ENCODE measurements at regions not wholly inside any gene's neighbourhood (a gene's known extent, or its start where the extent isn't known, plus 50 kb on each side); places are given as distances from the start of the nearest gene placed in this dataset.

GRCh38 chr2:121969766-121970639 lies 214.6 kb downstream of the TSN start:
- no peak for DNase-seq

- DNase-seq = no peak
Measured at GRCh38 chr2:121972203-121972602, 216.8 kb downstream of the TSN start.

DNA sequence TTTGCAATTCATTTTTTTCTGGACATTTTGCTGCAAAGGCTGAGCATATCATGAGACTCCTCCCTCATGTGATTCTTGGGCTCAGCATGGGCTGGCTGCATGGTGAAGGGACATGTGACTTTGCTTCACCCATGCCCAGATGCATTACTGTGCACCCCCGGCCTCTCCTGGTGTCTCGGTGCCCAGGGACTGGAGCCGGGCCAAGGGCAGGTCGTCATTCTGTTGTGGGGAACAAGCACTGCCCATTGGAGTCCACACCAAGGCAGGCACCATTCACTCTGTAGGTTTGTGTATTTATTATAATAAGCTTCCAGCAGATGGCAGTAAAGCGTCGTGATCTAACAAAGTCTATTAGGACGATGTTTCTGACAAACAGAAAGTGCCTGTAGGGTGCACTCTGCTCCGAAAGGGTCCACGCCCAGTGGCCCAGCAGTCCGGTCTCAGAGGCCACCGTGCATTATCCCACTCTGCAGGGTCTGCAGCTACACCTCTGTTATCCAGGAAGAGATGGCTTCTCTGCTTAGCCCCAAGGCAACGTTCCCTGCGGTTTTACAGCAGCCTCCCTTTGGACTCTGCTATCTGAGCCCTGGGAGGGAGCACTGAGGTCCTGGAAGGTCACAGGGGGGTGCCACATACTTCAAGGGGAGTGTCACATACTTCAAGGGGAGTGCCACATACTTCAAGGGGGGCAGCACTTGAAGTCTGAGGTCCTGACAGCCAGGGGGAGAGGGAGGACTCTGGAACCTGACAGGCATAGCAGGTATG lies 219.6 kb downstream of the TSN start:
- peak; percentile 19 for DNase-seq

DNA sequence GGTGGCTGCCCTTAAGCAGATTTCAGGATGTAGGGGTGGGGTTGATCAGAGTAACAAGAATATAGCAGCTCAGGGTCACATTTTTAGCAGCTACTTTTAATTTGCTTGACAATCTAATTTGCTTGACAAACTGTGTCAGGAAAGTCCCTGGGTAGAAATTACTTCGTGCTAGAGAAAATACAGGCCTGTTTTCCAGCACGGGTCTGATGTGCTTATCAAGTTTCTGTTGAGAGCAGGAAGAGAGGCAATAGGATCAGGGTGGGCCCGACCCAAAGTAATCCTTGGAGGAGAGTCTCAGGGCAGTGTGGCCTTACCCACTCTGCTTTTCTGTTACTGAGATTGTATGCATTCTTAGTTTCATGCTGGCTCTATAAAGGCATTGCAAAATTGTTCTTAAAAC lies 221.5 kb downstream of the TSN start:
- DNase-seq = no peak

DNA sequence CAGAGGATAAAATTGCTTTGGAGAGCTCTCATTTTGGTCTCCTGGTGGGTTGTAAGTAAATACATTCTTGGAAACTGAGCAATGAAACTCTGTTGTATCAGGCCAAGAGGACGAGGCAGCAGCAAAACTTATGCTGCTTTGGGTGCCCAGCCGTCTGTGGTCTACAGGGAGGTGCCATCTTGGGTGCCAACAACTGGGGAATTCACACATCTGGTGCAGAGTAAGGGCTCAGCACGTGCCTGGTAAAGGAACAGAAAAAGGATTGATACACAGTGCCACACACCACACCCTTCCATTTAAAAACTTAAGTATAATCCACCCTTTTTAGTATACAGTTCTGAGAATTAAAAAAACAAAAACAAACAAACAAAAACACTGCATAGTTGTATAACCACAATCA lies 221.9 kb downstream of the TSN start:
- DNase-seq = no peak

- DNase-seq = no peak
Measured at GRCh38 chr2:121992700-121993099, 237.2 kb downstream of the TSN start.

GRCh38 chr2:121993682-121994081 lies 238.2 kb downstream of the TSN start:
- DNase-seq = no peak

DNA sequence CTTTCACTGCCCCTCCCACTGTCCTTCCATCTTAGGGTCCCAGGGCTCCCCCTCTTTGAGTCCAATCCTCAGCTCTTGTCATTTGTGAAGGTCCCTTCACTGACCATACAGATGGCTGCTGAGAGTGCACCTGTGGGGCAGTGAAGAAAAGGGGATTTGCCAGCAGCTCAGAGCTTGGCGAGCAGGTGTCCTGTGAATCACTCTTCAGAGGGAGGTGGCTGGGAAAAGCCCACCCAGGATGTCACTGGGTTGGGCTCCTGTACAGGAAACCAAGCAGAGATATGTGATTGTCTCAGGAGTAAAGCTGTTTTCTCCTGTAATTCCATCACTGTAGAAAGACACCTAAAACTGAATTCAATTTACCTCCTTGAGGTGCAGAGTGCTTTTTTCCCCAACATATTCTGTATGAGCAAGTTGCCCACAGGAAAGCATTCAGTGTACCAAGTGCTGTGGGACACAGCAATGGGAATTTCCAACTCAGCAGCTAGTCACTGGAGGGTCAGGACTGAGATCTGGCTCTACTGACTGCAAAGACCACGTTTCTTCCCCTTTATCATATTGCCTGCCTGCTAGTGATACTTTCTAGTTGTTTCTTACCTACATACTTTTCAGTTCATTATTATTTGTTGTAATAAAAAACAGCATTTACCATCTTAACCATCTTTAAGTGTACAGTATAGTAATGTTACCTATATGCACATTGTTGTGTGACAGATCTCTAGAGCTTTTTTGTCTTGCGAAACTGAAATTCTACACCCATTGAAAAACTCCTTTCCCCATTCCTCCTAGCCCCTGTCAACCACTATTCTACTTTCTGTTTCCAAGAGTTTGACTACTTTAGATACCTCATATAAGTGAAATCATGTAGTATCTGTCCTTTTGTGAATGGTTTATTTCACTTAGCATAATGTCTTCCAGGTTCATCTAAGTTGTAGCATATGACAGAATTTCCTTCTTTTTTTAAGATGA lies 239.1 kb downstream of the TSN start:
- no peak for DNase-seq

DNA sequence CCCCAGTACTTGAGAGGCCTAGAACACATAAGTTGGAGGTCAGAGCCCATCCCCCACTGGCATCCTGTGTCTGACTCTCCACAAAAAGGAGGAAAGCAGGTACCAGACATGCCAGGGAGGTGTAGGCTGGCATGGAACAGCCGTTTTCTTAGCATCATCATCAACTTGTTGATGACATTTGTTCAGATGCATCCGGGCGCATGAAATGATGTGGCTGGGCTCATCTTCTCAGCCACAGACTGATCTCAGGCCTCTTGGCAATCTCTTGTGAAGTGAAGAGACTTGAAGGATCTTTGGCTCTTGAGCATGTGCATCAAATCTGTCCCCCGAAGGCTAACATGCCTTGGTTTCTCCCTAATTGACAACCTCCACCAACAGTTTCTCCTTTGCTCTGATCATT lies 243.3 kb downstream of the TSN start:
- DNase-seq = no peak

- DNase-seq = peak; percentile 43
Measured at GRCh38 chr2:121999264-121999663, 243.8 kb downstream of the TSN start.

- DNase-seq = no peak
Measured at GRCh38 chr2:122000556-122001340, 245.3 kb downstream of the TSN start.

- no peak for DNase-seq
Measured at GRCh38 chr2:122001441-122001874, 246.0 kb downstream of the TSN start.

GRCh38 chr2:122003196-122003940 lies 247.9 kb downstream of the TSN start:
- no peak for DNase-seq

- DNase-seq = no peak
Measured at GRCh38 chr2:122007126-122007525, 251.7 kb downstream of the TSN start.

DNA sequence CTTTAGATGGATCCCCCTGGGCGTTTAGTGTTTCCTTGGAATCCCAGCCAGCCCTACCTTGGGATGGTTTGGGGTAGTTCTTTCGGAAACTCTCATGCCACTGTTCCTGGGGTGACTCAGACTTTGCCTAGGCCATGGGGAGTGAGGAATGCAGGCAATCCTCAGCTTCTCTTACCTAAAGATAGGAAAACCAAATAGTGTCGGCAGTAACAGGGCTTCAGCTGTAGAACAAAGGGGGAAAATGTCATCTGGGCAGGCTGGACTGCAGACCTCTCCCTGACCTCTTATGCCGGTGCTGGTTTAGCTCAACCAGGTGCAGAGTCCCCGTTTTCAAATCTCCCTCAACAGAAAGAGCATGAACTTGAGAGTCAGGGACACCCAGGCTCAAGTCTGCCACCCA lies 252.1 kb downstream of the TSN start:
- no peak for DNase-seq

GRCh38 chr2:122009561-122009960 lies 254.1 kb downstream of the TSN start:
- no peak for DNase-seq

GRCh38 chr2:122011493-122012270 lies 256.2 kb downstream of the TSN start:
- DNase-seq = no peak

GRCh38 chr2:122018736-122019135 lies 263.3 kb downstream of the TSN start:
- no peak for DNase-seq

DNA sequence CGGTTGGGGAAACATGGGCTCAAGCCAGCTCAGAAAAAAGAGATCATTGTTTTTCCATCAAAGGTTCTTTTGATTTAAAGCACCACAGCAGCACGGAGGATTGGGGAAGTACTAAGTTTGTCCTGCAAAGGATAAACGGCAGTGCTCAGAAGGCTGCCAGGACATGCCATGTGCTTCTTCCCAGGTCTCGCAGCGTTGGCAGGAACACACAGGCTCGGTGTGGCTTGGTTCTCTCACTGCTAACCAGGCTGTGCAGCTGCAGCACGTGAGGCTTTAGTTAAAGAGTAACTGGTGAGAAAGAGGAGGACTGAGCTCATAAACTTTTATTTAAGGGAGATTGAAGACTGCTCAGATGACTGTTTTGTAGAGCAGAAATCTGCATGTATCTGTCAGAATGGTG lies 264.3 kb downstream of the TSN start:
- DNase-seq = no peak

DNA sequence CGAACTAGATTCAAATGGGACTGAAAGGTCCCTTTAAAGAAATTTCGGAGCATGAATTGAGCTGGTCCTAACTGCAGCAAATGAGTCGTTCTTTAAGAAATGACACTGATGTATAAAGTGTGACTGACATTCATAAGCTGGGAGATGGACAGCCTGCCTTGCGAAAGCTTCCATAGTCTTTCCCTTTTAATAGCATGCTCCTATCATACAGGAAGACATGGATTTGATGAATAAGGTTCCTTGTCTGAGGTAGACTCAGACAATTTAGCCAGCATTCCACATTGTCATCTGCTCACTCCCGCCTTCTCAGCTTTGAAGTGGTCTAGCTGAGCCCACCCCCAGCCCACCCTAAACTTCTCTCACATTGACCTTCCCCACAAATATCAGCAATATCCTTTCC lies 264.9 kb downstream of the TSN start:
- no peak for DNase-seq

DNA sequence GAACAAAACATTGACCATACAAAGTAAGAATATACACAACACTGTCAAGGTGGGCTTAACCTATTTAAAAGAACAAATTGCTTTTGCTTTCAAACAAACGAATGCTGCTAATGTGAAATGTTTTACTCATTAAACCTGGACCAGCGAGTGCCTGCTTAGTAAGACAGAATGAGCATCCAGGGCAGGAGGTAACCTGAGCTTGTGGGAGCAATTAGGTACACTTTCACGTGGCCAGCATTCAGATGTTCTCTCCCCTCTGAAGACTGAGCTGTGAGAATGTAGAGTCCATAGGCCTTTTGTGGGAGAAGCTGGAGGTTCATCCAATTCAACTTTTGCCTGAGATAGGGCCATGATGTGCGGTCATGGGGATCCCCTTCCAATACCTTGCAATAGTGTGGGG lies 266.5 kb downstream of the TSN start:
- DNase-seq = no peak

Measured in GF-D8 (cell line).